ENCODE measurements at regions not wholly inside any gene's neighbourhood (a gene's known extent, or its start where the extent isn't known, plus 50 kb on each side); places are given as distances from the start of the nearest gene placed in this dataset.
"Not testable (repeated sequence)": the region's sequence is repeated elsewhere in the genome, so short reads cannot be mapped to it uniquely, and the experiment has no call there.

DNA sequence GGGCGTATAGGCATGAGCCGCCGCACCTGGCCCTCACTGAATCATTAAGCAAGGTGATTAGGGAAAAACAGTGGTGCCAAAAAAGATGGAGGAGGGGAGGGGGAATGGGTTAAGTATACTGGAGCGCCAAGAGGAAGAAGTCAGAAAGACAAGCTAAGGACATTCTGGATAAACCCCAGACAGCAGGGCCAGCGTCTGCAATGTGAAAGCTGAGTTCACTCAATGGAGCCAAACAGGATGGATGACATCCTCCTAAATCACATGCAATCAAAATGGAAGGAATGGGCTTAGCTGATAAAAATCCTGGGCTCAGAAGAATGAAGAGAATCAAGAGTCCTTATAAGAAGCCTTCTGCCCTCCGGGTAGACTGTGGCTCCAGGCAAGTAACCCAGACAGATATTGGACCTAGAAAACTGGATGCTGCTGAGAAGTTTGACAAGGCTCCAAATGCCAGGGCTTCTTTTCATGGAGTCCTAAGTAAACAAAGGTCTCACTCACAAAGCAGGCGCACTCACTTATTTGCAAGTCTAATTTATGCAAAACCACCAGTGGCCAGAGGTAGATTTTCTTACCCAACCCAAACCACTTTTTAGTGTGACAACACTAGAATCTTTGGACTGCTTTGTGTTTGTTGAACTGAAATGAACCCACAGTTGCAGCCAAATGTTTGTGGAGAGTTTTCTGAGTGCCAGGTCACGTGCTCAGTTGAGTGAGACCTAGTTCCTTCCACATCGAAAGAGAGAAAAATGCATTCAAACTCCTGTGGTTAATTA is 519.1 kb upstream of the AUTS2 start:
- TF ChIP-seq CTCF (conservative IDR thresholded peaks at IDR 0.05) = no peak
- Mint-ChIP-seq H3K4me1 (peaks cover 4% of the 10 kb centered on the region), H3K4me3 (no peak overlapping the region), H3K27ac (ENCODE audit: unreplicated experiment) (no peak overlapping the region), H3K9me3 (no peaks in the 10 kb centered on the region), H3K36me3 (ENCODE audit: low read depth) (no peaks in the 10 kb centered on the region), H3K27me3 (ENCODE audit: low read depth) (no peaks in the 10 kb centered on the region)
- DNase-seq (ENCODE audit: low read depth, low spot score) = no peak

DNA sequence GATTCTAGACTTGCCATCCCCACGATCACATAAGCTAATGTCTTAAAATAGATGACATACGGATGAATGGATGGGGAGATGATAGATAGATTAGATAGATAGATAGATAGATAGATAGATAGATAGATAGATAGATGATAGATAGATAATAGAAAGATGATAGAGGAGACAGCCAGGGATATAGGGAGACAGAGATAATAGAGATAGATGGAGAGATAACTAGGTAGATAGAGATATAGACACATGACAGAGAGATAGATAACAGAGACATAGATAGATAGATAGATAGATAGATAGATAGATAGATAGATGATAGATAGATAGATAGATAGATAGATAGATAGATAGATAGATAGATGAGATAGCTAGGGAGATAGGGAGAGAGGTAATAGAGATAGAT is 511.0 kb upstream of the AUTS2 start:
- not testable (repeated sequence) for H3K36me3 Mint-ChIP-seq (ENCODE audit: low read depth); H3K4me1 Mint-ChIP-seq; H3K27ac Mint-ChIP-seq (ENCODE audit: unreplicated experiment); H3K9me3 Mint-ChIP-seq; DNase-seq (ENCODE audit: low read depth, low spot score); H3K27me3 Mint-ChIP-seq (ENCODE audit: low read depth); H3K4me3 Mint-ChIP-seq

GRCh38 chr7:69088185-69088584 is 510.1 kb upstream of the AUTS2 start:
- Mint-ChIP-seq H3K4me1 (no peaks in the 10 kb centered on the region), H3K9me3 (peaks cover 5% of the 10 kb centered on the region), H3K27ac (ENCODE audit: unreplicated experiment) (no peak overlapping the region), H3K36me3 (ENCODE audit: low read depth) (no peaks in the 10 kb centered on the region), H3K4me3 (no peak overlapping the region), H3K27me3 (ENCODE audit: low read depth) (no peaks in the 10 kb centered on the region)
- TF ChIP-seq CTCF (conservative IDR thresholded peaks at IDR 0.05) = no peak
- DNase-seq (ENCODE audit: low read depth, low spot score) = no peak

DNA sequence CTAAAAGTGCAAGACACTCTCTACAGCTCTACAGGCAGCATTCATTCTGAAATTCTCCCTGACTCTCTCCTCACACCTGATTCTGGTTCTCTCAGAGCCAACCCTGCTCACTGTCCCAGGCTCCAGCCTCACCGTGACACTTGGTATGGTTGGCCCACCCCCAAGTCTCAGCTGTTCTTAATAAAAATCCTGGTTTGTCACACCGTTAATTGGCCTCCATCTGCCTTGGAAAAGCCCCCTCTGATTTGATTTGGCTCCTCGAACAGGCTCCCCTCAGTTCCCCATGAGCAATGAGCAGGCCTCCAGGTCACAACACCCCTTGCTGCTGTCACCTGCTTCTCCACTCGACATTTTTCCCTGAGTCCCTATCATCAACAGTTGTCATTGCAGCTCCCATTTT is 507.3 kb upstream of the AUTS2 start:
- no peaks in the 10 kb centered on the region for H3K27me3 Mint-ChIP-seq (ENCODE audit: low read depth)
- no peak overlapping the region for H3K4me3 Mint-ChIP-seq
- peaks cover 18% of the 10 kb centered on the region for H3K9me3 Mint-ChIP-seq
- TF ChIP-seq CTCF (conservative IDR thresholded peaks at IDR 0.05) = no peak
- no peak for DNase-seq (ENCODE audit: low read depth, low spot score)
- no peak overlapping the region for H3K27ac Mint-ChIP-seq (ENCODE audit: unreplicated experiment)
- H3K4me1 Mint-ChIP-seq = no peaks in the 10 kb centered on the region
- peaks cover 6% of the 10 kb centered on the region for H3K36me3 Mint-ChIP-seq (ENCODE audit: low read depth)

- DNase-seq (ENCODE audit: low read depth, low spot score) = no peak
- no peaks in the 10 kb centered on the region for H3K4me1 Mint-ChIP-seq
- H3K27me3 Mint-ChIP-seq (ENCODE audit: low read depth) = no peaks in the 10 kb centered on the region
- H3K27ac Mint-ChIP-seq (ENCODE audit: unreplicated experiment) = no peak overlapping the region
- peaks cover 6% of the 10 kb centered on the region for H3K36me3 Mint-ChIP-seq (ENCODE audit: low read depth)
- no peak for TF ChIP-seq CTCF (conservative IDR thresholded peaks at IDR 0.05)
- H3K4me3 Mint-ChIP-seq = no peak overlapping the region
- peaks cover 18% of the 10 kb centered on the region for H3K9me3 Mint-ChIP-seq
These were observed 506.8 kb upstream of the AUTS2 start for GRCh38 chr7:69091521-69091920.

GRCh38 chr7:69095127-69095526 is 503.1 kb upstream of the AUTS2 start:
- no peak for TF ChIP-seq CTCF (conservative IDR thresholded peaks at IDR 0.05)
- Mint-ChIP-seq H3K4me1 (no peaks in the 10 kb centered on the region), H3K9me3 (peaks cover 13% of the 10 kb centered on the region), H3K27me3 (ENCODE audit: low read depth) (no peaks in the 10 kb centered on the region), H3K36me3 (ENCODE audit: low read depth) (peaks cover 6% of the 10 kb centered on the region), H3K4me3 (no peak overlapping the region), H3K27ac (ENCODE audit: unreplicated experiment) (no peak overlapping the region)
- no peak for DNase-seq (ENCODE audit: low read depth, low spot score)
